ENCODE measurements at regions not wholly inside any gene's neighbourhood (a gene's known extent, or its start where the extent isn't known, plus 50 kb on each side); places are given as distances from the start of the nearest gene placed in this dataset.
"Not testable (repeated sequence)": the region's sequence is repeated elsewhere in the genome, so short reads cannot be mapped to it uniquely, and the experiment has no call there.

DNA sequence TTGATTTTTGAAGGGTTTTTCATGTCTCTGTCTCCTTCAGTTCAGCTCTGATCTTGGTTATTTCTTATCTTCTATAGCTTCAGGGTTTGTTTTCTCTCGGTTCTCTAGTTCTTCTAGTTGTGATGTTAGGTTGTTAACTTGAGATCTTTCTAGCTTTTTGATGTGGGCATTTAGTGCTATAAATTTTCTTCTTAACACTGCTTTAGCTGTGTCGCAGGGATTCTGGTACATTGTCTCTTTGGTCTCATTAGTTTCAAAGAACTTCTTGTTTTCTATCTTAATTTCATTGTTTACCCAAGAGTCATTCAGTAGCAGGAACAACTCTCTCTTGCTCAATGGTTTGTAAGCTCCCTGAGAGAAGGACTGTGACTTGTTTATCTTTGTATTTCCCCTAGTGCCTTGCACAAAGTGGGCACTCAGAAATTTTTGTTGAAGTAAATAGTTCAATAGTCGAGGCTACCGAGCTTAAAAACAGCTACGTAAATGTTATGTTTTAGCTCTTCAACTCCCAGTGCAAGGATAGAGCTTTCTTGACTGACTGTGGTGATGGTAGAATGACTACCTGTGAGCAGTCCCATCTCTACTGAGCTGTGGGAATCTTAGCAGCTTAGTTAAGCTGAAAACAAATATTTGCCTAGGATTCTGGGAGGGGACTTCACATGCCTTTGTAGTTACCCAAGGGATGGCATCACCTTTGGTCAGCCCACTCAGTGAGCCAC is 225.8 kb upstream of the ELL2 start:
- H3K27ac Mint-ChIP-seq: no peak overlapping the region
- no peaks in the 10 kb centered on the region for H3K36me3 Mint-ChIP-seq
- H3K9me3 Mint-ChIP-seq: peaks cover 13 to 16% of the 10 kb centered on the region in 2 donors
- DNase-seq (no peak), ATAC-seq (replicated peaks) (no peak)
- H3K4me1 Mint-ChIP-seq: no peaks in the 10 kb centered on the region
- no peak overlapping the region for H3K4me3 Mint-ChIP-seq
- peaks cover 6 to 8% of the 10 kb centered on the region in 2 donors for H3K27me3 Mint-ChIP-seq

DNA sequence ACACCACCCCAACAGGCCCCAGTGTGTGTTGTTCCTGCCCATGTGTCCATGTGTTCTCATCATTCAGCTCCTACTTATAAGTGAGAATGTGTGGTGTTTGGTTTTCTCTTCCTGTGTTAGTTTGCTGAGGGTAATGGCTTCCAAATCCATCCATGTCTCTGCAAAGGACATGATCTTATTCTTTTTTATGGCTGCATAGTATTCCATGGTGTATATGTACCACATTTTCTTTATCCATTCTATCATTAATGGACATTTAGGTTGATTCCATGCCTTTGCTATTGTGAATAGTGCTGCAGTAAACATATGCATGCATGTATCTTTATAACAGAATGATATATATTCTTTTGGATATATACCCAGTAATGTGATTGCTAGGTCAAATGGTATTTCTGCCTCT is 222.9 kb upstream of the ELL2 start:
- not testable (repeated sequence) for DNase-seq; H3K27me3 Mint-ChIP-seq; ATAC-seq (replicated peaks); H3K4me3 Mint-ChIP-seq; H3K4me1 Mint-ChIP-seq; H3K27ac Mint-ChIP-seq; H3K36me3 Mint-ChIP-seq
- peaks cover 13 to 16% of the 10 kb centered on the region in 2 donors for H3K9me3 Mint-ChIP-seq

DNA sequence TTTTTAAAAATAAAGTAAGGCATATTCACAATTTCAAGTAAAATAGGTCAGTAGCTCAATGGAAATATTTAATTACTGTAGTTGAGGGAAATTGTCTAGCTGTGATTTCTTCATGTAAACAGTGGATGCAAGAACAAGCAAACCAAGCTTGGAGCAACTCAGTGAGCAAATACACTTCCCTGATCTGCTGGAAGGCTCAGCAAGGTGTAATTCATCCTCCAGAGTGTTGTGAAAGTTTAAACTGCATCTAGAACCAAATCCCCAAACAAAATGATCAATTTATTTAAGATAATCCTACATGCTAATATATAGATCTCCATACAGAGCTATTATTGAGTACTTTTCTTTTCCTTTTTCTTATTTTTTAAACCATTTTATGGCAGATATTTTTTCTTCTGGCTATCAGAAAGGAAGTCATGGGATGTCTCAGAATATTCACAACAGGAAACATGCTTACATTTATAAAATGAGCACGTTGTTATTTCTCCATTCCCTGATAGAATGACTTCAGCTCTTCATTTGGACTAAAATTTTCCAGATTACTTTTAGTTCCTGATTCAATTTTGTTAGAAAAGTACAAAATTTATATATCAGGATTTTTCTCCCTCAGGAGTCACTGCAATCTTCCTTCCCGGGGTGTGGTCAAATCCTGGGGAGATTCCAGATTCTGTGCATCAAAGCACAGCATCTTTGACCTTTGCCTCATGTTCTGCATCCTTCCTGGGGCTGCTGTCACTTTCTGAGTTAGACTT is 219.2 kb upstream of the ELL2 start:
- H3K36me3 Mint-ChIP-seq: no peaks in the 10 kb centered on the region
- ATAC-seq (replicated peaks) (no peak), DNase-seq (no peak)
- peaks cover 0 to 7% of the 10 kb centered on the region in 2 donors for H3K27me3 Mint-ChIP-seq
- H3K4me3 Mint-ChIP-seq: no peak overlapping the region
- no peaks in the 10 kb centered on the region for H3K4me1 Mint-ChIP-seq
- peaks cover 9 to 16% of the 10 kb centered on the region in 2 donors for H3K9me3 Mint-ChIP-seq
- H3K27ac Mint-ChIP-seq: no peak overlapping the region

DNA sequence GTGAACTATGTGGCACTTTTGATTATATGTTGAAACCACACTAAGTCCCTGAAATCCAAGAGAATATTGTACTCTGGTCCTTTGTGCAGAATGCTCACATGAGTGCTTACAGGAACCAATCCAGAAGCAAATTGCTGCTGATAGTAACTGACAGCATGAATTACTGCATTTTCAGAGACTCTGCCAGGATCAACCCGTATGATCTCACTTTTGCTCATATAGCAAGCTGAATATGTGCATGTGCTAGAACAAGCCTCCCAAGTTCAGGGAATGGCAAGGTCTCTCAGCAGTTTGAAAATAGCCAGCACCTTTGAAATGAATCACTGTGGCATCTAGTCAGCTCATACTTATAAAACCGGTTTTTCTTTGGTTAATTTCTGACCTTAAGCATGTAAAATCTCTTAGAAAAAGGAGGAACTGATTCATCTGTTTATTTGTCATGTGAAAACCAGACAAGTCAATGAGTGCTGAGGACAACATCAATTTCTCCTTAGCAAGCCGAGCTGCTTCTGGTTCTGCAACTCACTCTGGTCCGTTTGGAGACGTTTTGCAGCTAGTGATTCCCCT is 215.7 kb upstream of the ELL2 start:
- Mint-ChIP-seq H3K27ac (no peak overlapping the region), H3K27me3 (peaks cover 0 to 7% of the 10 kb centered on the region in 2 donors), H3K9me3 (no peaks in the 10 kb centered on the region), H3K4me3 (no peak overlapping the region), H3K4me1 (no peaks in the 10 kb centered on the region), H3K36me3 (no peaks in the 10 kb centered on the region)
- DNase-seq (no peak), ATAC-seq (replicated peaks) (peak; percentile 70 to 91)

DNA sequence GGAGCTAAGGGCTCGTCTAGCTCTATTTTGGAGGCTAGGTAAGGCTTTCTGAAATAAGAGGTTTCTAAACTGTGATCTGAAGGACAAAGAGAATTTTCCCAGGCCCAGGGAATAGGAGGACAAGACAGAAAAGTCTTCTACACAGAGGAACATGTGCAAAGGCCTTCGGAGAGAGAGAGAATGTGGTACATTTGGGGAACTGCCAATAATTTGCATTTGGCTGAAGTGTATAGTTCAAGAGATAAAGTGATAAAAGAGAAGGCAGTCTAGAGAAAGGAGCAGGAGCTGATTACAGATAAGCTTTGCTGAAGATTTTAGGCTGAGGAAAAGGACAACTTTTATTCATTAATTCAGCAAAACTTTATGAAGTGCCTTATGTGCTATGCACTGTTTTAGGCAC is 214.4 kb upstream of the ELL2 start:
- peaks cover 0 to 1% of the 10 kb centered on the region in 2 donors for H3K9me3 Mint-ChIP-seq
- peaks cover 0 to 7% of the 10 kb centered on the region in 2 donors for H3K27me3 Mint-ChIP-seq
- no peak overlapping the region for H3K27ac Mint-ChIP-seq
- no peak overlapping the region for H3K4me3 Mint-ChIP-seq
- DNase-seq: no peak
- H3K4me1 Mint-ChIP-seq: no peaks in the 10 kb centered on the region
- no peak for ATAC-seq (replicated peaks)
- no peaks in the 10 kb centered on the region for H3K36me3 Mint-ChIP-seq

DNA sequence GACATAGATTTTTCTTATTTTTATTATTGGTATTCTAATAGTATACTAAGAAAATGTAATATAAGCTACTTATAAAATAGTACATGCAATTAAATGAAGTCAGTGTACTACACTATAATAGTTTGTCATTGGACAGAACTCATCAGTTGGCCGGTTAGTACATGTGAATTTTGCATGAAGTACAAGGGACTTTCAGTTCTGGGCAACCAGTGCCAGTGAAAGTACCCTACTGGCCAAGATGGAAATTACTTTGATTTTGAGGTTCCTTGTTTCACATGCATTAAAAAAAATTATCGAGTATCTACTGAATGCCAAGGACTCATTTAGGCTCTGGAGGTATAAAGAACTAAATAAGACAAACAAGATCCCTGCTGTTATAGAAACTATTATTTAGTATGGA is 213.4 kb upstream of the ELL2 start:
- Mint-ChIP-seq H3K9me3 (peaks cover 0 to 1% of the 10 kb centered on the region in 2 donors), H3K27ac (no peak overlapping the region), H3K4me1 (no peaks in the 10 kb centered on the region), H3K4me3 (no peak overlapping the region), H3K36me3 (no peaks in the 10 kb centered on the region), H3K27me3 (peaks cover 0 to 7% of the 10 kb centered on the region in 2 donors)
- ATAC-seq (replicated peaks) (peak; percentile 66 to 68), DNase-seq (no peak)

DNA sequence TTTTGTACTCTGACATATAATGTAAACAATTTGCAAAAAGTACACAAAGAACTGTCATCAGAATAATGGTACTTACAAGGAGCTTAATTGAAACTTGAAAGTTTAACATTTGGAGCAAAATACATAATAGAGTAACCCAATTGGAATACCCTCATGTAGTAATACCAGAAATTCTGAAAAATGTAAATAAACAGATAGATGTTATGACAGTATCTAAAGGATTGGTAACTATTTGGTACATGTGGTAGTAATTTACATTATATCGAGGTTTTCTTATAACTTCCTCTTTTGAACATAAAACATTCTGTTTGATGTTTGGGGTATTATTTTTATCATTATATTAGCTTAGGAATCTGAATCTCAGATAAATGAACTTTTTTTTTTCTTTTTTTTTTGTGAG is 211.7 kb upstream of the ELL2 start:
- ATAC-seq (replicated peaks): no peak
- no peaks in the 10 kb centered on the region for H3K36me3 Mint-ChIP-seq

DNA sequence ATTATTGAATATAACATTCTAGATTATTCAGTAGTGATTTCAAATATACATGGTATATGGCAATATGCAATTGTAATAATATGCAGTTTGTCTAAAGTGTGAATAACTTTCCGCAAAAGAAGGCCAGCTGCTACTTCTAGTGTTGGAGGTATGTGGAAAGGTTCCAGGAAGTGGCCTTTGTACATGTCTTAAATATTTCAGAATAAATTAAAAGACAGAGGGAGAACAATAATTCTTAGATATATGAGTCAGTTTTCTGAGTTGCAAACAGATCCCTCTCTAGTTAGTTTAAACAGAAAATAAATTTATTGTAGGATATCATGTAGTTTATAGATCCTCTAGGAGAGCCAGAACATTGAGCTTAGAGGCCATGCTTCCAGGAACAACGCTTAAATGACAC is 210.8 kb upstream of the ELL2 start:
- Mint-ChIP-seq H3K4me1 (no peaks in the 10 kb centered on the region), H3K4me3 (no peak overlapping the region), H3K36me3 (no peaks in the 10 kb centered on the region), H3K27ac (no peak overlapping the region), H3K27me3 (no peaks in the 10 kb centered on the region), H3K9me3 (peaks cover 0 to 1% of the 10 kb centered on the region in 2 donors)
- no peak for DNase-seq
- ATAC-seq (replicated peaks): no peak

More for the DNA sequence above, 211.7 kb upstream of the ELL2 start:
- H3K9me3 Mint-ChIP-seq: peaks cover 0 to 1% of the 10 kb centered on the region in 2 donors
- DNase-seq: no peak
- H3K27me3 Mint-ChIP-seq: no peaks in the 10 kb centered on the region
- H3K4me3 Mint-ChIP-seq: no peak overlapping the region
- H3K4me1 Mint-ChIP-seq: no peaks in the 10 kb centered on the region
- H3K27ac Mint-ChIP-seq: no peak overlapping the region

DNA sequence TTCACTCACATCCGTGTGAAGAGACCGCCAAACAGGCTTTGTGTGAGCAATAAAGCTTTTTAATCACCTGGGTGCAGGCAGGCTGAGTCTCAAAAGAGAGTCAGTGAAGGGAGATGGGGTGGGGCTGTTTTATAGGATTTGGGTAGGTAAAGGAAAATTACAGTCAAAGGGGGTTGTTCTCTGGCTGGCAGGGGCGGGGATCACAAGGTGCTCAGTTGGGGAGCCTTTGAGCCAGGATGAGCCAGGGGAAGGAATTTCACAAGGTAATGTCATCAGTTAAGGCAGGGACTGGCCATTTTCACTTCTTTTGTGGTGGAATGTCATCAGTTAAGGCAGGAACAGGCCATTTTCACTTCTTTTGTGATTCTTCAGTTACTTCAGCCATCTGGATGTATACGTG is 210.3 kb upstream of the ELL2 start:
- ATAC-seq (replicated peaks); H3K27me3 Mint-ChIP-seq; H3K4me3 Mint-ChIP-seq; H3K4me1 Mint-ChIP-seq; H3K9me3 Mint-ChIP-seq; H3K36me3 Mint-ChIP-seq; DNase-seq; H3K27ac Mint-ChIP-seq: not testable (repeated sequence)

DNA sequence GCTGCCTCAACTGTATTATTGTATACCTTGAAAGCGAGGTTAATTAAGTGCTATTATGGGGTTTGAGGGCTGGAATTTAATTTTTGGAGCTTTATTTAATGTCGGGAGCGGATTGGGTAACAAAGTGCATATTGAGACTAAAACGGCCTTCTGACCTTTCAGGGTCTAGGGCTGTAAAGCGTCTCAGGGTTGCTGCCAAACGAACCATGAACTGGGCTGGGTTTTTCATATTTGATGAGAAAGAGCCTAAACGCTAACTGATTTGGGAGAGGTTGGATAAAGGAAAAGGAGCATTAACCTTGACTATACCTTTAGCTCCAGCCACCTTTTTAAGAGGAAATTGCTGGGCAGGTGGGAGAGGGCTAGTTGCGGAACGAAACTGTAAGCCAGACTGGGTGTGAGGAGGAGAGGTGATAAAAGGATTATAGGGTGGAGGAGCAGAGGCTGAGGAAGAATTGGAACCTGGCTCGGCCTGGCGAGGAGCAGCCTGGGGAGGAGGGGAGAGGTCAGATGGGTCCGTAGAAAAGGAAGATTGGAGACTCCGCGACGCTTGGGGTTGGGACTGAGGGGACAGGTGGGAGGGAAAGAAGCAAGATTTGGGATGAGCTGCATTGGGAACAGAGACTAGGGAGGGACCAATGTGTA is 209.0 kb upstream of the ELL2 start:
- not testable (repeated sequence) for H3K4me3 Mint-ChIP-seq; H3K36me3 Mint-ChIP-seq; H3K9me3 Mint-ChIP-seq; DNase-seq; ATAC-seq (replicated peaks); H3K4me1 Mint-ChIP-seq; H3K27me3 Mint-ChIP-seq; H3K27ac Mint-ChIP-seq

DNA sequence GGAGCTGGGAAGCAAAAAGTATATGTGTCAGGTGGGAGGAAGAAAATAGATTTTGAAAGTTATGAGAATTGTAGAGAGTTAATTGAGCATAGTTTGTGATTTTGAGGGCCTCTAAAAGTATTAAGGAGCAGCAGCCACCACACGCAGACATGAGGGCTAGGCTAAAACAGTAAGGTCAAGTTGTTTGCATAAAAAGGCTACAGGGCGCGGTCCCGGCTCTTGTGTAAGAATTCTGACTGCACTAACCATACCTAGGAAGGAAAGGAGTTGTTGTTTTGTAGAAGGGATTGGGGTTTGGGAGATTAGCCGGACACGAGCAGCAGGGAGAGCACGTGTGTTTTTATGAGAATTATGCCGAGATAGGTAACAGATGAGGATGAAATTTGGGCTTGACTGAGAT is 207.2 kb upstream of the ELL2 start:
- not testable (repeated sequence) for H3K4me3 Mint-ChIP-seq; DNase-seq; H3K27ac Mint-ChIP-seq; H3K4me1 Mint-ChIP-seq; H3K36me3 Mint-ChIP-seq; H3K9me3 Mint-ChIP-seq; H3K27me3 Mint-ChIP-seq; ATAC-seq (replicated peaks)

DNA sequence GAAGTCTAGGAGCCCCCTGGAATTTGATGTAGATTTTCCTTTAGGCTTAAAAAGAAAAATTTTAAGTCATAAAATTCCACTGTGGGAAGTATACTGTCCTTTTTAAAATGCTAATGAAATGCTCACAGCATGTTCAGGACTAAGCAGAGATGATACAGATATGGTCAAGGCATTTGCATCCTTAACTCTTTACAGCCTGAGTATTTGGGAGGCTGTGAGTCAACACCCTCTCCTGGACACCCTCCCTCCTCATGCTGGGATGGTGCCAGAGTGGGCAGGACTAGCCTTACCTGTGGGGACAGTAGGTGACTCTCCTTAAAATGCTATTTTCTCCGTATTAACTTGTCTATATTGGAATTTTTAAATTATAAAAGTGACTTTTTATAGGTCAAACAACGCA is 197.4 kb upstream of the ELL2 start:
- DNase-seq: no peak
- no peak overlapping the region for H3K27ac Mint-ChIP-seq

DNA sequence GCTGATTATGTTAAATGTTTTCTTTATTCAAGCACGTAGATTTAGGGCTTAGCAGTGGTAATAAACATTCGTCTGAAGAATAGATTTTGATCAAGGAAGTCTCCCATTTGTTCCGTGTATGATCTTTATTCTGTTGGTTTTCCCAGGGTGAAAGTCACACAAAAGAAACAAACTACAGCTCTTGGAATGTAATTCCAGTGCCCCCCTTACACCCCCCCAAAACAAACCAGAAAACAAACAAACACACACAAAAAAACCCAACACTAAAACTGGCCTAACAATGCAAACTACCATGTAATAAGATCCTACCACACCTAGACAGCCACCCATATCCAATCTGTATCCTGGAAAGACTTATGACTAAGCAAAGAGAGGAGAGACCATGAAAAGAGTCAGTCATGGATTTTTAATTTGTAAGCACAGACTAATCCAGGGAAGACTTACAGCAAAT is 196.2 kb upstream of the ELL2 start:
- ATAC-seq (replicated peaks) (no peak), DNase-seq (no peak)
- peaks cover 0 to 9% of the 10 kb centered on the region in 2 donors for H3K27me3 Mint-ChIP-seq
- H3K4me1 Mint-ChIP-seq: no peaks in the 10 kb centered on the region
- no peaks in the 10 kb centered on the region for H3K9me3 Mint-ChIP-seq
- H3K4me3 Mint-ChIP-seq: no peak overlapping the region
- H3K36me3 Mint-ChIP-seq: no peaks in the 10 kb centered on the region
- no peak overlapping the region for H3K27ac Mint-ChIP-seq

More for the DNA sequence above, 197.4 kb upstream of the ELL2 start:
- H3K4me3 Mint-ChIP-seq: no peak overlapping the region
- H3K36me3 Mint-ChIP-seq: no peaks in the 10 kb centered on the region
- ATAC-seq (replicated peaks): no peak
- peaks cover 0 to 9% of the 10 kb centered on the region in 2 donors for H3K27me3 Mint-ChIP-seq
- H3K4me1 Mint-ChIP-seq: no peaks in the 10 kb centered on the region
- H3K9me3 Mint-ChIP-seq: no peaks in the 10 kb centered on the region

DNA sequence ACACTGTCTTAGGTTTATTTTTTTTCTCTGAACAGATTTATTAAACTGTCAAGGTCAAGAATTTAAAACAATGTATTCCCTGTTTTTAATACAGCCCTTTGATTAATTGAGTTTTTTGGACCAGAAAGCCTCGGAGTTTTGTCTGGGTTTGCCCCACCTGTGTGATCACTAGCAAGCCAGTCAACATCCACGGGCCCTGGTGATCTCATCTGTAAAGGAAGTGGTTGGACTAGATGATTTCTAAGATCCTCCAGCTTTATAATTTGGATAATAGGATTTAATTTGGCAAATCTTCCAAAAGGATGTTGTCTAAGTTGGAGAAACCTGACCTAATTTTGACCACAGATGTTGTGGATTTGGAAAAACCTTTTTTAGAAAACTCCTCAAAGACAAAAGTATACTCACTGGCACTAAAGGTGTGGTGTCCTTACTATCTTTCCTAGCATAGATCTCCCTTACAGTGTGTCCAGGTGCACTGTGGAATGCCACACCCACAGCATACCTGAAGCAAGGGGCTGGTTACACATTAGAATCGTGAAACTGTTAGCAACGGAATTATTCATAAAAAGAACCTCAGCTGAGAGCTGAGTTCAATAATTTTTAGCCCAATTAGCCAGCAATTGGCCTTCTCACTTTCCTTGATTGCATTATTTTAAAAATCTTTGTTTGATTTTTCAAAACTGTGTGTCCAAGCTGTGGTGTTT is 195.6 kb upstream of the ELL2 start:
- ATAC-seq (replicated peaks) (no peak), DNase-seq (no peak)
- Mint-ChIP-seq H3K27ac (no peak overlapping the region), H3K36me3 (no peaks in the 10 kb centered on the region), H3K4me3 (no peak overlapping the region), H3K4me1 (no peaks in the 10 kb centered on the region), H3K9me3 (no peaks in the 10 kb centered on the region), H3K27me3 (peaks cover 0 to 9% of the 10 kb centered on the region in 2 donors)

Data from stimulated activated naive B cell treated with anti-CD40 and anti-IgM and Interleukin-4, amounts not matched to agents 10 μg/mL and 1 μg/mL and 100 μg/mL, for 72 hours (primary cell).